TTC549 (cell line): ENCODE measurements at regions not wholly inside any gene's neighbourhood (a gene's known extent, or its start where the extent isn't known, plus 50 kb on each side); places are given as distances from the start of the nearest gene placed in this dataset.

Experiments used
- FAIRE-seq: peaks from 2 replicates; lab custom pipeline; 2012; peaks lifted over from hg19 to GRCh38; lab: Jason Lieb, UNC

DNA sequence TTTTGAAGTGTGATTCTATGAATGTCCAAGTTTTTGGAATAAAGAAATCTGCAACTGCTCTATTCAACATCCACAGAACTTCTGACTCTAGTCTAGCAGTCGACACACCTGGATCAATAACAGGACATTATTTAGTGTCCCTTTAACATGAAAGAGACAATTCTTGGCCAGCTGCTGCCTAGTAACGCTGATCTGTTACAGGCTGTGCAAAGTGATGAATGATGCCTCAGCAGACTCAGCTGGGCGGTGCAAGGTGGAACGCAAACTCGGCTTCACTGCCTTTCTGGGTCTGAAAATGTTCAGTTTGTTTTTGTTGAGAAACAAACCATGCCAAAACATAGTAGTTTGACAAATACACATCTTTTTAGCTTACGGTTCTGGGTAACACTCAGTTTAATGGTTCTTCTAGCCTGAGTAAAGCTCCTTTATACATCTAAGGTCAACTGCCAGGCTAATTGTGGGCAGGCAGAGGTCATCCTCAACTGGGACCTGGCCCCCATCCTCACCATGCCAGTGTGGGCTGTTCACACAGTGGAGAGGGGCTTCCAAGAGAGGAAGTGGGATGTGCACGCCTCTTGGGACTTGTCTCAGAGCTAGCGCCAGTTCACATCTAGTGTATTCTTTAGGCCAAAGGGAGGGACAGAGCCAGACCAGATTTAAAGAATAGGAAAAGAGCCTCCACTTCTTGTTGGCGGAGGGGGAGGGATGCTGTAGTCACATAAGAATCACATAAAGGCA, 879.7 kb downstream of the QKI start:
- FAIRE-seq: no peak

- no peak for FAIRE-seq
Measured at GRCh38 chr6:164291224-164291623, 876.7 kb downstream of the QKI start.

- FAIRE-seq: no peak
Measured at GRCh38 chr6:164290101-164290500, 875.6 kb downstream of the QKI start.

- no peak for FAIRE-seq
Measured at GRCh38 chr6:164286011-164286410, 871.5 kb downstream of the QKI start.

DNA sequence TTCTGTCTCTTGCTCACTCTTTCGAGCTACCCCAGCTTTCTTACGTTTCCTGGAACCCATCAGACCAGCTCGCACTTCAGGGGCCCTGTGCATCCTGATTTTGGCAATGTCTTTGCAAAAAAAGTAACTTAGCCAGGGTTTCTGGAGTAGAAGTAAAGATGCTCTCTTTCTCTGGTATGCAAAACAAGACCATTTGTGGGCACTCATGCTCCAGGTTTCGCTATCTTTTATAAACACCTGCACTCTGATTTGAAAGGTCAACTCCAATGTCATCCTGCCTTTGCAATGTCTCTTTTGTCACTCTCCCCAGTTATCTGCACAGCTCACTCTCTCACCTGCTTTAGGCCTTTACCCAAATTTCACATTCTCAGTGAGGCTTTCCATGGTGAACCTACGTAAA, 869.1 kb downstream of the QKI start:
- no peak for FAIRE-seq

DNA sequence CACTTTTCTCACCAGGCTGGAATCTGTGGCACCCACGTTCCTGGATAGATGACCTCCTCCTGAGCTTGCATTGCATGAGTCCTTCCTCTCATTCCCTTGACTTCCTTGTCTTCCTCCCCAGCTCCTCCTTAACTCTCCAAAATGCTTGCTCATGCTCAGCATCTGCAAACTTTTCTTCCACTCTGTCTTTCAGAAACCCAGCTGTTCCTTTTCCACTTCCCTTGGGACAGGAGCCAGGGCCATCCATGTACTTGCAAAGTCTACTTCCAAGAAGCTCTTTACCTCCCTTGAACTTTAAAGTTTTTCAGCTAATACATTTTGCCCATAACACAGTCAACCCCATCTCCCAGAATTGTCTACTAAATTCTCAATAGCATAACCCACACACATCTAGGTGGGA, 861.7 kb downstream of the QKI start:
- no peak for FAIRE-seq

DNA sequence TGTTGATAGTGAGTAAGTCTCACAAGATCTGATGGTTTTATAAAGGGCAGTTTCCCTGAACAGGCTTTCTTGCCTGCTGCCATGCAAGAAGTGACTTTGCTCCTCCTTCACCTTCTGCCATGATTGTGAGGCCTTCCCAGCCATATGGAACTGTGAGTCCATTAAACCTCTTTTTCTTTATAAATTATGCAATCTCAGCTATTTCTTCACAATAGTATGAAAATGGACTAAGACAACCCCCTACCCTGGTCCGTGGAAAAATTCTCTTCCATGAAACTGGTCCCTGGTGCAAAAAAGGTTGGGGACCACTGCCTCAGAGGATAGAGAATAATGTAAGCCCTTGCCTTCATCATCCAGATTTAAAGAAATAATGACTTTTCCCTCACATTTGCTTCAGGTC, 861.3 kb downstream of the QKI start:
- no peak for FAIRE-seq

- FAIRE-seq: no peak
Measured at GRCh38 chr6:164274493-164274892, 860.0 kb downstream of the QKI start.

- FAIRE-seq: no peak
Measured at GRCh38 chr6:164273491-164273890, 859.0 kb downstream of the QKI start.

GRCh38 chr6:164266851-164267250, 852.3 kb downstream of the QKI start:
- no peak for FAIRE-seq

GRCh38 chr6:164262348-164262747, 847.8 kb downstream of the QKI start:
- no peak for FAIRE-seq

DNA sequence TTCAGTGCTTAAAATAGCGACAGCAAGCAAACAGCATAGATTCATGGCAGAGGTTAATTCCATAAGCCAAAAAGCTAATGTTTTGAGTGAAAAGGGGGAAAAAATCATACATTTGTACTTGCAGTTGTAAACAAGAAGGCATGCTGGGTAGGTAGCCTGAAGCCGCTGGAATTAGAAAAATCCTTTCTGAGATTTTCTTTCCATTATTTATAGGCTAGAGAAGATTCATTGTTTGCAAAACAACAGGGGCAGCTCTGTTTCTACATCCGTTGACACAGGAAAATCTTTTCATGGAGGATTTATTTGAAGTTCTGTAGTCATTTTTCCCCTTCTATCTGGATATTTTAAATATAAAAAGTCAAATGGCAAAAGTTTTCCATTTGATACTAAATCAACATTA, 843.9 kb downstream of the QKI start:
- no peak for FAIRE-seq

- no peak for FAIRE-seq
Measured at GRCh38 chr6:164252948-164253347, 838.4 kb downstream of the QKI start.

GRCh38 chr6:164252291-164252690, 837.8 kb downstream of the QKI start:
- FAIRE-seq: no peak

DNA sequence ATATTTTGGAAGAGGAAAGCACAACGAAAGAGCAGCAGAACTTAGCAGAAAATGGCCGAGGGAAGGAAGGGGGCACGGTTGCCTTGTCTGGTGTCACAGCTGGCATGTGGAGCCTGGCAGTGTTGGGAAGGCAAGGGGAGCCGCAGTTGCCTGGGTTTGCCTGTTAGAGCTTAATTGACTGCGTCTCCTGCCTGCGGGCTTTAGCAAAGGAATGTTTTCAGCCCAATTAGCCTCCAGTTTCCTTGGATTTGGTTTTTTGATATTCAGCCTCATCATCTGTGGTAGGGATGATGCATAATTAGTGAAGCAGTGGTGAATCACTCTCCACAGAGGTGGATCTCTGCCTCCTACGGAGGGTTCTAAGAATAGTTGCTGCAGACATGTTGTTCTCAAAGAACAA, 832.6 kb downstream of the QKI start:
- no peak for FAIRE-seq

- FAIRE-seq: no peak
Measured at GRCh38 chr6:164246082-164246481, 831.6 kb downstream of the QKI start.

DNA sequence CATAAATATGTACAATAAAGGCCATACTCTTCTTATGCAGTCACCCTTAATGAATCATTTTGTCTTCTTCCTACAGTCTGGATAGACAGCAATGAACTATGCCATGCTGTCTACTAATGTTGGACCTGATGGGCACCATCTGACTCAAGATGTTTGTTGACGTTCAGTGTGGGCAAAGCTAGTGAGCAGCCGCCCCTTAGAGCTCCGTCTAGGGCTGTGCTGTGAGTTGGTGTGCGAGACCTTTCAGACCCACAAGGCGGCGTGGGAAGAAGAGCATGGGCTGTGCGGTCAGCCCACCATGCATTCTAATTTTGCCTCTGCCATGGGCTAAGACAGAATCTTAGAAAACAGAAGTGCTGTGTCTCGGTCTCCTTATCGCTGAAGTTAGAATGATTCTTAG, 829.4 kb downstream of the QKI start:
- FAIRE-seq: no peak

DNA sequence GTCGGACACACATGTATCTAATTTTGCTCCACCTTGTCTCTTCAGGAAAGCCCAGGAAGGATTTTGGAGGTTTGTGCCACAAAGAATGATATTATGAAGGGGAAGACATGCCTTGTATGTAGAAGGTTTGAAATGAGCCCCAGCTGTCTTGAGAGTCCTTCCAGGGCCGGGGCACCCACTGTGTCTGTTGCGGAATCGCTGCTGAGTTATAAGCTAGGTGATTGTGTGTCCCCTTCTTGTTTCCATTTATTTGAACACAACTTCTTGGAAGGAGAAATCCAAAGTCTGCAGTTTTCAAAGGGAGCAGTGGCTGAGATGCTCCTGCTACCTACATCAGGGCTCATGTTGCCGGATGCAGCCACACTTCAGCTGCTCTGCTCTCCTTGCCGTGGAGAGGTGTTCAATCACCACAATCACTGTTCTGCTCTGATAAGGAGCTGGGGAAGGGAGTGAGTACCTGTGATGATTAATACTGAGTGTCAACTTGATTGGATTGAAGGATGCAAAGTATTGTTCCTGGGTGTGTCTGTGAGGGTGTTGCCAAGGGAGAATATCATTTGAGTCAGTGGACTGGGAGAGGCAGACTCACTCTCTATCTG, 828.6 kb downstream of the QKI start:
- FAIRE-seq: no peak

- FAIRE-seq: no peak
Measured at GRCh38 chr6:164230804-164231203, 816.3 kb downstream of the QKI start.

- FAIRE-seq: no peak
Measured at GRCh38 chr6:164230259-164230658, 815.7 kb downstream of the QKI start.

DNA sequence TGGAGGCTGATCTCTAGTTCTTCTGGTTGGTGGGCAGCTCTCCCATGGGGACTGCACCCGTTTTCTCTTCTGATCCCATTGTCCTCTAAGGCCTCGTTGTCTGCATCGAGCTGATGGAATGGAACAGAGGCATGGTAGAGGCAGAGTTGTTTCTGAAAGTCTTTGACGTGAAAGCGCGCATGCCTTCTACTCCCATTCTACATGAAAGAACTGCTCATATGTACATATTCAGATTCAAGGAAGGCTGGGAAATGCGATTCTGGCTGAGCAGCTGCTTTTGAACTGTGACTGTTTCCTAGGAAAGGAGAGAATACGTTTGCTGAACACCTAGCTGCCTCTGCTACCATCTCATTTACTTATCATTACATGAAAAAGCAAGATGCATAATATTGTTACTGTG, 815.2 kb downstream of the QKI start:
- FAIRE-seq: no peak

DNA sequence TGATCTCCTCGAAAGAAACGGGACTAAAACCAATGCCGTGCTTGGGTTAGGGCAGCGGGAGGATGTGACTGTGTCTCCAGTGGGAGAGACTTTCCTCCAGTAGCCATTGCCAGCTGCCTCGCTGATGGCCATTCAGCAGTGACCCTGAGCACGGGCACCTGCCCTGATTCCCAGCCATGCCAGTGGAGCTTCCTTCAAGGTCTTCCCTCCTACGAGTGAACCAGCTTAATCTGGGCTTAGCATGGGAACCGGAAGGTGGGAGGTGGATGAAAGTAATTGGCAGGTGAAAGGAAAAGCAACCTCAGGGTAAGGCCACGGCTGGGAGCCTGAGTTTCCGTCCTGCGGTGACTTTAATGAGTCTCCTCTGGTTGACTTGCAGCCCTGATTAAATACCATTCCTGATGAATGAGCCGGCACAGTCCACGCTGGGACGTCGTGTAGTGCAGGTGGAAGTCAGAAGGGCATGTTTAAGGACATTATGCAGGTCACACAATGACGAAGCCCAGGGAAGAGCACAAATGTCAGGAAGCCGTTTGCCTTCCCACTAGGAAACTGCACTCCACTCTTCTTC, 813.5 kb downstream of the QKI start:
- FAIRE-seq: no peak

DNA sequence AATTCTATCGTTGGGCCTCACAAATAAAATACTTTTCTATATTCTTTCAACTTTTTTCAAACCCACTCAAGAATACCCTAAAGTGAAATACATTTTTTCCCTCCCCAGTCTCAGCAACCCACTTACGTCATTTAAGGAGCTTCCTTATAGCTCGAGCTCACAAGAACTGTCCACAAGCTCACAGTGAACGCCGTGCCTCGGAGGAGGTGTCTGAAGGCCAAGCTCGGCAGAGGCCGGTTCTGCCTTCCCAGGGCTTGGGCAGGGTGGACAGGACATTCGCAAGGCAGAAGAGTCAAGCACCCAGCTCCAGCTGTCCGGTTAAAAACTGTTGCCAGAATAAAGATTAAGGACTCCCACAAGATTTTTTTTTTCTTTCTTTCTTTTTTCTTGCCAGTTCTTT, 802.3 kb downstream of the QKI start:
- no peak for FAIRE-seq

DNA sequence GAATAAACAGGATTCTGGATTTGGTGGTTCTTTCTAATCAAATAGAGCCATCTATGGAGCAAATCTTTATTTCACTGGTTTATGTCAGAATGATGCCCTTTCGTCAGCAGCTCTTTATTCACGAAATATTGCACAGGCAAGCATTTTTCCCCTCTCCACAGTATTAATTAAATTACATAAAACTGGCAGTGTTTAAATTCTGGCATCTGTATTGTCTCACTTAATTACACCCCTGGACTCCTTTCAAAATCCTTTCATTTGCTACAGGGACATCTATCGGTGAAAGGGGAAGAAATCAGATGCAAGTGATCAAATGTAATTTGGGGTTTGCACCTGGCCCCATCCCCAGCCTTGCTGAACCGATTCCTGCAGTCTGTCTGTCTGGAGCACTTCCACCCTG, 801.9 kb downstream of the QKI start:
- FAIRE-seq: no peak
